GM18519 (cell line): ENCODE measurements at regions not wholly inside any gene's neighbourhood (a gene's known extent, or its start where the extent isn't known, plus 50 kb on each side); places are given as distances from the start of the nearest gene placed in this dataset.
"Not testable (repeated sequence)": the region's sequence is repeated elsewhere in the genome, so short reads cannot be mapped to it uniquely, and the experiment has no call there.

Experiments
- ATAC-seq: cut with Tn5 transposase; IDR thresholded peaks from one replicate; pipeline ENCODE4 v1.9.1; 2021; ENCODE audit warnings: mild to moderate bottlenecking, moderate library complexity; ENCODE audit not compliant: unreplicated experiment, low FRiP score

- no peak for ATAC-seq
Observed at GRCh38 chr16:63808730-63809129, 1313.1 kb downstream of the CDH11 start.

- no peak for ATAC-seq
Observed at GRCh38 chr16:63806794-63807506, 1314.9 kb downstream of the CDH11 start.

GRCh38 chr16:63804126-63804525 lies 1317.7 kb downstream of the CDH11 start:
- ATAC-seq = no peak

- no peak for ATAC-seq
Observed at GRCh38 chr16:63789603-63790002, 1332.3 kb downstream of the CDH11 start.

GRCh38 chr16:63787014-63787413 lies 1334.8 kb downstream of the CDH11 start:
- ATAC-seq = no peak

- no peak for ATAC-seq
Observed at GRCh38 chr16:63785170-63785569, 1336.7 kb downstream of the CDH11 start.

- no peak for ATAC-seq
Observed at GRCh38 chr16:63776437-63776836, 1345.4 kb downstream of the CDH11 start.

- no peak for ATAC-seq
Observed at GRCh38 chr16:63776034-63776433, 1345.8 kb downstream of the CDH11 start.

- ATAC-seq = no peak
Observed at GRCh38 chr16:63774302-63774701, 1347.6 kb downstream of the CDH11 start.

GRCh38 chr16:63769211-63769610 lies 1352.7 kb downstream of the CDH11 start:
- no peak for ATAC-seq

- not testable (repeated sequence) for ATAC-seq
Observed at GRCh38 chr16:63760246-63760645, 1361.6 kb downstream of the CDH11 start.

- no peak for ATAC-seq
Observed at GRCh38 chr16:63752347-63752746, 1369.5 kb downstream of the CDH11 start.

GRCh38 chr16:63749276-63749675 lies 1372.6 kb downstream of the CDH11 start:
- no peak for ATAC-seq

GRCh38 chr16:63745456-63745855 lies 1376.4 kb downstream of the CDH11 start:
- ATAC-seq = no peak

- no peak for ATAC-seq
Observed at GRCh38 chr16:63744077-63744874, 1377.6 kb downstream of the CDH11 start.

GRCh38 chr16:63742150-63742549 lies 1379.7 kb downstream of the CDH11 start:
- ATAC-seq = no peak

GRCh38 chr16:63737633-63738032 lies 1384.2 kb downstream of the CDH11 start:
- ATAC-seq = no peak

- ATAC-seq = no peak
Observed at GRCh38 chr16:63735456-63735855, 1386.4 kb downstream of the CDH11 start.

GRCh38 chr16:63720848-63721247 lies 1401.0 kb downstream of the CDH11 start:
- no peak for ATAC-seq

GRCh38 chr16:63719926-63720325 lies 1401.9 kb downstream of the CDH11 start:
- ATAC-seq = no peak

- no peak for ATAC-seq
Observed at GRCh38 chr16:63717806-63718205, 1404.1 kb downstream of the CDH11 start.

GRCh38 chr16:63714876-63715275 lies 1407.0 kb downstream of the CDH11 start:
- ATAC-seq = no peak
